ENCODE measurements at regions not wholly inside any gene's neighbourhood (a gene's known extent, or its start where the extent isn't known, plus 50 kb on each side); places are given as distances from the start of the nearest gene placed in this dataset.

DNA sequence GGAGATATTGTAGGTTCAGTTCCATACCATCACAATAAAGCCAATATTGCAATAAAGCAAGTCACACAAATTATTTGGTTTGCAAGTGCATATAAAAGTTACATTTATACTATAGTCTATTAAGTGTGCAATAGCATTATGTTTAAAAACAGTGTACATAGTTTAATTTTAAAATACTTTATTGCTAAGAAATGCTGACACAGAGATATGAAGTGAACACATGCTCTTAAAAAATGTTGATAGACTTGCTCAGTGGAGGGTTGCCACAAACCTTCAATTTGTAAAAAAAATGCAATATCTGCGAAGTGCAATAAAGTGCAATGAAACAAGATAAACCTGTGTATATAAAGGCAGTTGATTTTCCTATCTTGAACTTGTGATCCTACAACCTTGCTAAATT, 161.5 kb downstream of the PRDM13 start:
- H3K4me3 ChIP-seq (ENCODE audit: low read length), result no peak overlapping the region
- DNase-seq (ENCODE audit: low read depth), result no peak
- TF ChIP-seq, protein P1, sequence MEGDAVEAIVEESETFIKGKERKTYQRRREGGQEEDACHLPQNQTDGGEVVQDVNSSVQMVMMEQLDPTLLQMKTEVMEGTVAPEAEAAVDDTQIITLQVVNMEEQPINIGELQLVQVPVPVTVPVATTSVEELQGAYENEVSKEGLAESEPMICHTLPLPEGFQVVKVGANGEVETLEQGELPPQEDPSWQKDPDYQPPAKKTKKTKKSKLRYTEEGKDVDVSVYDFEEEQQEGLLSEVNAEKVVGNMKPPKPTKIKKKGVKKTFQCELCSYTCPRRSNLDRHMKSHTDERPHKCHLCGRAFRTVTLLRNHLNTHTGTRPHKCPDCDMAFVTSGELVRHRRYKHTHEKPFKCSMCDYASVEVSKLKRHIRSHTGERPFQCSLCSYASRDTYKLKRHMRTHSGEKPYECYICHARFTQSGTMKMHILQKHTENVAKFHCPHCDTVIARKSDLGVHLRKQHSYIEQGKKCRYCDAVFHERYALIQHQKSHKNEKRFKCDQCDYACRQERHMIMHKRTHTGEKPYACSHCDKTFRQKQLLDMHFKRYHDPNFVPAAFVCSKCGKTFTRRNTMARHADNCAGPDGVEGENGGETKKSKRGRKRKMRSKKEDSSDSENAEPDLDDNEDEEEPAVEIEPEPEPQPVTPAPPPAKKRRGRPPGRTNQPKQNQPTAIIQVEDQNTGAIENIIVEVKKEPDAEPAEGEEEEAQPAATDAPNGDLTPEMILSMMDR (IDR thresholded peaks at IDR 0.05; ENCODE audit: insufficient read depth, low read depth, low read length, missing control alignments), result no peak

DNA sequence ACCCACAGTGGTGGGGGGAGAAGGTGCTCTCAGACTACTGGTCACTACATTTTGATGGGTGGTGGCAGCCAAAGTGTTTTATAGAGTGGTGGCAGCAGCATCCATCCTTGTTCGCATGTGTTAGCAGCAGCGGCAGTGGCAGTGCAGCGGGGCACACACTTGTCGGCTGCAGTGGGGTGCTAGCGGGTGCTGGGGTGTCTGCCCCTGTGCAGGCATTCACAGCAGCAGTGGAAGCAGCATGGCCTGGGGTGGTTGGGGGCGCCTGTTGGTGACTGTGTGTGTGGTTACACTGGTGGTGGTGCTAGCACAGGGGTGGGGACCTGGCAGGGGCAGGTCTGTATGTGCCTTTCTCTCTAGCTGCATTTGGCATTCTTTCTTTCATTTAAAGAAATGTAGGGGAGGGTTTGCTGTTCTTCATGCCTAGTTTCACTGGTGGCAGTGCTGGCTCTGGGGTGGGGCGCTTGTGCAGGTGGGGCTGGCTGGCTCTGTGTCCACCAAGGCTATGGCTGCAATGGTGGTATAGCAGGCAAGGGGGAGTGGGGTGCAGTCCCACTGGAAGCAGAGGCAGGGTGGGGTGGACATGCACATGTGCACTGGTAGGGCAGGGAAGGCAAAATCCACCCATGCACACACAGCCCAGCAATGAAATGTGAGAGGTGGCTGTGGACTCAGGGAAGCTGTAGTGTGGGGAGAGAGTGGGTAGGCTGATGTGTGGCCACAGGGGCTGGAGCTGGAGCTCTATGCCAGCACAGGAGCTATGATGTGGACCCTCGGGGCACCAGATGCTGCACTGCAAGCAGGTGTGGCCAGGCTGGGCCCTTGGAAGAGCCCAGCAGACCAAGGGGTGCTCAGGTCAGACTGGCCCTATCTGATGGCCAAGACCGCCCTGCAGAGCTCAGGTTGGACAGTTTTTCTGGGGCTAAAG, 173.3 kb downstream of the PRDM13 start:
- no peak overlapping the region for H3K4me3 ChIP-seq (ENCODE audit: low read length)
- no peak for DNase-seq (ENCODE audit: low read depth)
- TF ChIP-seq, protein P1 (IDR thresholded peaks at IDR 0.05; ENCODE audit: insufficient read depth, low read depth, low read length, missing control alignments), result no peak

DNA sequence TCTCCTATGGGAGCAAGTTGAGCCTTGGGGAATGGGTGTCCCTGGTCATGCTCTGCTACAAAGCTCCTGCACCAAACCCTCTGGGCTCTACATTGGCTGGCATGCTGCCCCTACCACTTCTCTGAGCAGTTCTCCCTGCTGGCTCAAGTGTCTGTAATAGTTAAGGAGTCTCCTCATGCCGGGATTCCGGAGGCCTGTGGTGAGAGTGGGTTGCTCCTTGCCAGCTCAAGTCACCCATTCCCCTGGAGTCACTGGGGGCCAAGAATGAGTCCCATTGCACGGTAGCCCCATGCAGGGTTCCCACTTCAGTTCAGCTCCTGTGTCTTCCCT, 173.9 kb downstream of the PRDM13 start:
- no peak for DNase-seq (ENCODE audit: low read depth)
- TF ChIP-seq, protein P1 (IDR thresholded peaks at IDR 0.05; ENCODE audit: insufficient read depth, low read depth, low read length, missing control alignments), result no peak

DNA sequence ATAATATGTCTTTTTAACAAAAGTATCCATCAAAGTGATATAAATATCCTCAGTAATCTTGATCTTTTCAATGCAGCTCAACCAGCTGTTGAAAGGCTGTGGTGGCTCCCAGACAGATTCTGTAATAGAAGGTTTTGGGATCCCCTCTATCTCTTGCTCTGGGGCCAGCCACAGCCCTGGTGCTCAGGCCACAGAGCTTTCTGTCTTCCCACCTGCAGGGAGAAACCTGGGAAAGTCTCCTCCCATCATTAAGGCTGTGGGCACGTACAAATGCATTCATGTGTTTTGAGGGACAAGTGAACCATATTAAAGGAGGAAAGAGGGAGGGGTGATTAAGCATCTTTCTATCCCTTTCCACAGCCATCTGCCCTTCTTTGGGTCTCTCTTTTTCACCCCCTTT, 183.1 kb downstream of the PRDM13 start:
- TF ChIP-seq, protein P1 (IDR thresholded peaks at IDR 0.05; ENCODE audit: insufficient read depth, low read depth, low read length, missing control alignments), result no peak
- DNase-seq (ENCODE audit: low read depth), result no peak
- H3K4me3 ChIP-seq (ENCODE audit: low read length), result no peak overlapping the region

More for the DNA sequence above, 173.9 kb downstream of the PRDM13 start:
- no peak overlapping the region for H3K4me3 ChIP-seq (ENCODE audit: low read length)

DNA sequence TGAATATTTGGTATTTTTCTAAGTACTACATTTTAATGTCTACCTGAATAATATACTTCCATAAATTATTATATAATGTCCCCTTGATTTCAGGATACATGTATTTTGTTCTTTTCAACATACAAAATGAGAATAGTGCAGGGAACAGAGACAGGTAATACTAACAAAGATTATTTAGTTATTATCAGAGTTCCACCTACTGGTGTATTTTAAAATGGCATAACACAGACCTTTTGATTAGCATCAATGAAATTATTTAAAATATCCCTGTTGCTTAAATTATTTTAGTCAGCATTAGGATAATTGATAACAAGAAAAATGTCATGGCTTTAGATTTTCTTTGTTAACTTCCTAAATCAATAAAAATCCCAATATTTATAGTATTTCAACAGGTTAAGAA, 184.0 kb downstream of the PRDM13 start:
- TF ChIP-seq, protein P1 (IDR thresholded peaks at IDR 0.05; ENCODE audit: insufficient read depth, low read depth, low read length, missing control alignments), result no peak
- DNase-seq (ENCODE audit: low read depth), result no peak
- H3K4me3 ChIP-seq (ENCODE audit: low read length), result no peak overlapping the region

DNA sequence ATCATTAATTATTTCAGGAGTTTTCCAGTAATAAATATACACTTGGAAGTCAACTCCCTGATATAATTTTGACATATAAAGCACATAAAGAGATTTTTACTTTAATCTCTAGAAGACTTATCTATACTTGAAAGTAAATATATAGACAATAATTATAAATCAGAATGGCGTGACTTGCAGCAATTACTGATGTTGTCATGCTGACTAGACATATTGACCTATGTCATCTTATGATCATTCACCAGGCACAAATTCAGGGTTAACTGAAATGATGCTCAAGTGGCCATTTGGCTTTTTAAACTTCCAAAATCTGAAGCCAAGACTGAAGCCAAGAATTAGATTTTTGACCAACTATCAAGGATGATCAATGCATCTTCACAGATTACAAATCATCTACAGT, 192.2 kb downstream of the MCHR2 start:
- TF ChIP-seq, protein P1 (IDR thresholded peaks at IDR 0.05; ENCODE audit: insufficient read depth, low read depth, low read length, missing control alignments), result no peak
- no peak for DNase-seq (ENCODE audit: low read depth)
- no peak overlapping the region for H3K4me3 ChIP-seq (ENCODE audit: low read length)

Measured in epithelial cell of esophagus (primary cell).